GM20000 (cell line): ENCODE measurements at regions not wholly inside any gene's neighbourhood (a gene's known extent, or its start where the extent isn't known, plus 50 kb on each side); places are given as distances from the start of the nearest gene placed in this dataset.
A peak's percentile ranks its signal among the peaks of the same experiment; 100 is the strongest.
"Not testable (repeated sequence)": the region's sequence is repeated elsewhere in the genome, so short reads cannot be mapped to it uniquely, and the experiment has no call there.

Experiments
- DNase-seq: peaks from one replicate; pipeline ENCODE4 v3.0.0; 2012; ENCODE audit warnings: low spot score
- TF ChIP-seq, protein P1 (sequence below): IDR thresholded peaks from 2 replicates; pipeline ENCODE4 v1.5.1; 2012; ENCODE audit warnings: mild to moderate bottlenecking, control low read depth; ENCODE audit errors: extremely low read depth, missing control alignments

DNA sequence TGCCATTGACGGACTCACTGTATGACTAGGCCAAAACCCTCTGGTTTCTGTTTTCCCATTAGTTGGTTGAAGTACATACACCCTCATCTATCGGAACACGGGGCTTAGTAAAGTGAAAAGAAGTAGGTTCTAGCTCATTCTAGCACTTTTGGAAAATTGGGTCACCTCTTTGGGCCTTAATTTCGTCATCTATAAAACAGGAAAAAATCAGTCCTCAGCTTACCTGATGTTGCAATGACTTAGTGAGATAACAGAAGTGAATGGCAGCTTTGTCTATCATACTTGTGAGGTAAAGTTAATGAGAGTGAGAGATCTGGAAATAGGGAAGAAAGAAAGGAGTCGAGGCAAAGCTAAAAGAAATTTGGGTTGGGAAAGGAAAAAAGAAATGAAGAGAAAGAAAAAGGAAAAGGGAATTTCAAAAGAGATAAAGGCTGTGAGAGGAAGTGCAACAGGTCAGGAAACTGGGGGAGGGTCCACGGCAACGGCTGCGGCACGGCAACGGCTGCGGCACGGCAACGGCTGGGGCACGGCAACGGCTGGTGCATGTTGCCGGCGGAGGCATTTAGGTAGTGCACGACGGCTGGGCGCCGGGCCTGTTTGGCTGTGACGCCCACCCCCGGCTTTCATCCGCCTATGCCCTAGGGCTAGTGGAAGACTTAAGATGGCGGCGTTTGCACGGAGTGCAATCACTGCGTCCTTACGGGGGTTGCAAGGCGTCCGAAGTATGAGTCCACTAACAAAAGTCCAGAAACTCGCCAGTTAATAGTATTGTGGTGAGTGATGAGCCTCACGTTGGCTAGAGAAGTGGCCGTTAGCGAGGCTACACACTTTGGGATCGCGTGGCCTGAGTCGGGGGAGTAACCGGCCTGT lies 91.4 kb upstream of the XIST start:
- DNase-seq: peak; percentile 73
- TF ChIP-seq, protein P1, sequence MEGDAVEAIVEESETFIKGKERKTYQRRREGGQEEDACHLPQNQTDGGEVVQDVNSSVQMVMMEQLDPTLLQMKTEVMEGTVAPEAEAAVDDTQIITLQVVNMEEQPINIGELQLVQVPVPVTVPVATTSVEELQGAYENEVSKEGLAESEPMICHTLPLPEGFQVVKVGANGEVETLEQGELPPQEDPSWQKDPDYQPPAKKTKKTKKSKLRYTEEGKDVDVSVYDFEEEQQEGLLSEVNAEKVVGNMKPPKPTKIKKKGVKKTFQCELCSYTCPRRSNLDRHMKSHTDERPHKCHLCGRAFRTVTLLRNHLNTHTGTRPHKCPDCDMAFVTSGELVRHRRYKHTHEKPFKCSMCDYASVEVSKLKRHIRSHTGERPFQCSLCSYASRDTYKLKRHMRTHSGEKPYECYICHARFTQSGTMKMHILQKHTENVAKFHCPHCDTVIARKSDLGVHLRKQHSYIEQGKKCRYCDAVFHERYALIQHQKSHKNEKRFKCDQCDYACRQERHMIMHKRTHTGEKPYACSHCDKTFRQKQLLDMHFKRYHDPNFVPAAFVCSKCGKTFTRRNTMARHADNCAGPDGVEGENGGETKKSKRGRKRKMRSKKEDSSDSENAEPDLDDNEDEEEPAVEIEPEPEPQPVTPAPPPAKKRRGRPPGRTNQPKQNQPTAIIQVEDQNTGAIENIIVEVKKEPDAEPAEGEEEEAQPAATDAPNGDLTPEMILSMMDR: no peak

DNA sequence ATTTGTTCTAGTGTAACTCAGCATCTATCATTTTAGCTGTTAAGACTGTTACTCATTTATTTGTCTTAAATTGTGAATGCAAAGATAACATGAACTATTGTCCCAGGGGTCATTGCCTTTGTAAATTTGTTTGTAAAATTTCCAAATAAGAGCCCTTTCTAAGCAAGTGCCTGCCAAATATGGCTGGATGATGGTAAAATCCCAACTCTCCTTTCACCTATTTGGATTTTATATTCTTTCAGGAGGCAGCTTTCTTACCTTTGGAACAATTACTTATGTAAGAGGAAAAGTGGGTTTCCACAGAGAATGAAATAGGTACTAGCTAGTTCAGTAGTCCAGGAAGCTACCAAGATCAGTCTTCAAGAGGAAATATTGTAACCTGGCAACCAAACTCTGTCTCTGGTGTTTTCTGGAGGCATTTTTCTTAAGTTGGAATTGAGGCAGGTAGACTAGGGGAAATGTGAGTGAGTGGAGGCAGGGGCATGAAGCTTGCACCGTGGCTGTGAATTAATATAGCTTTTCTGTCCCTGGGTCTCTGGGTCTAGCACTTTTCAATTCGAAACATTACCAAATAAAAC lies 88.5 kb upstream of the XIST start:
- no peak for DNase-seq
- TF ChIP-seq, protein P1: no peak

DNA sequence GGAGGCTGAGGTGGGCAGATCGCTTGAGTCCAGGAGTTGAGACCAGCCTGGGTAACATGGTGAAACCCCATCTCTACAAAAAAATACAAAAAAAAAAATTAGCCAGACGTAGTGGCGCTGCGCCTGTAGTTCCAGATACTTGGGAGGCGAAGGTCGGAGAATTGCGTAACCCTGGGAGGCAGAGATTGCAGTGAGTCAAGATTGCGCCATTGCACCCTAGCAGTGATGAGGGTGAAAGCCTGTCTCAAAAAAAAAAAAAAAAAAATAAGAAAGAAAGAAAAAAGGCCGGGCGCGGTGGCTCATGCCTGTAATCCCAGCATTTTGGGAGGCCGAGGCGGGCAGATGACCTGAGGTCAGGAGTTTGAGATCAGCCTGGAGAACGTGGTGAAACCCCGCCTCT lies 85.3 kb upstream of the XIST start:
- not testable (repeated sequence) for DNase-seq

DNA sequence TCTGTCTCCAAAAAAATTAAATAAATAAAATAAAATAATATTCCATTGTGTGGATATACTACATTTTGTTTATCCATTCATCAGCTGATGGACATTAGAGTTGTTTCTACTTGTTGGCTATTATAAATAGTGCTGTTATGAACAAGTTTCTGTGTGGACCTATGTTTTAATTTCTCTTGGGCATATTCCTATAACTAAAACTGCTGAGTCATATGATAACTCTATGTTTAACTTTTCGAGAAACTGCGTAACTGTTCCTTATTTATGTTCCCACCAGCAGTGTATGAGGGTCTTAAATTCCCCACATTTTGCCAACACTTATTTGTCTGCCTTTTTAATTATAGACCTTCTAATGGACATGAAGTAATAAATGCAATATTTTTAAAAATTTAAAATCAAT lies 80.0 kb upstream of the XIST start:
- TF ChIP-seq, protein P1: no peak
- no peak for DNase-seq

DNA sequence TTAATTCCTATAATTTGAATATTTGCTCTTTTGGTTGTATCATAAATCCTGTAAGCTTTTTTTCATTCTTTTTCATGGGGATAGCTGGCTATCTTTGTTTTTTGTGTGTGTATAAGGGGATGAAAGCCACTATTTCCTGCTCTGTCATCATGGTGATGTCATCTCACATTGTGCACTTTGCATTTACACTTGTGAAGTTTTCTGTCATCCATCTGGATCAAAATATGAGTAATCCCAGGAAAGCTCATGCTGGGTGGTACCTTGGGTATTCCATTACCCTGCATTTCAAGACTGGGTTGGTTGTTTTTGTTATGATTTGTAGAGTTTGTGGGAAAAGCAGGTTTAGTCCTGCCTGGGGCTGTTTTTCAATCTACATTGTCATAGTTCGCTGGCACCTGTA lies 77.8 kb upstream of the XIST start:
- TF ChIP-seq, protein P1: no peak
- DNase-seq: no peak

DNA sequence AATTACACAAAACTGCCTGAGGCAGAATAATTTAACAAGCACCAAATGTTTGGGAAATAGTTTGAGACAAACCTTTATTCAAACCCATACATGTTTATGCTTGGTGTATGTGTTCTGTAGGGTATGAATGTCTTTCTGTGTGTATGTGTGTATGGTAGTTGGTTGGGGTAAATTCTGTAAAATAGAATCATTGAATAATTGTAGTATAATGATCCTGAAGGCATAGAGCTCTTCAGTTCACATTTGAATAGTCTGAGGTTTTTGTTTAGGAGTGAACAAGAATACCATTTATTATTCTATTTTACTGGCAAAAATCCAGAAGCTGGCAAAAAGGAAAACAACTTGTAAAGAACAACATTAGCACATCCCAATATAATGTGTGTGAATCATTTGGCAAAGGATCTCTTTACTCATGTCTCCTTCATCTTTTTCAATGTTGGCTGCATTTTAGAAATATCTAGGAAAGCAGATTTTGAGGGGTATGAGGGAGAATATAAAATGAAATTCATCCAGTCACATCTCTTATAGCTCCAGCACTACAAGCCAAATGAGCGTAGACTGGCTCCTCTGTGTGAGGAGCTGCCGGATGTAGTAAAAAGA lies 70.4 kb upstream of the XIST start:
- TF ChIP-seq, protein P1: no peak
- DNase-seq: no peak

DNA sequence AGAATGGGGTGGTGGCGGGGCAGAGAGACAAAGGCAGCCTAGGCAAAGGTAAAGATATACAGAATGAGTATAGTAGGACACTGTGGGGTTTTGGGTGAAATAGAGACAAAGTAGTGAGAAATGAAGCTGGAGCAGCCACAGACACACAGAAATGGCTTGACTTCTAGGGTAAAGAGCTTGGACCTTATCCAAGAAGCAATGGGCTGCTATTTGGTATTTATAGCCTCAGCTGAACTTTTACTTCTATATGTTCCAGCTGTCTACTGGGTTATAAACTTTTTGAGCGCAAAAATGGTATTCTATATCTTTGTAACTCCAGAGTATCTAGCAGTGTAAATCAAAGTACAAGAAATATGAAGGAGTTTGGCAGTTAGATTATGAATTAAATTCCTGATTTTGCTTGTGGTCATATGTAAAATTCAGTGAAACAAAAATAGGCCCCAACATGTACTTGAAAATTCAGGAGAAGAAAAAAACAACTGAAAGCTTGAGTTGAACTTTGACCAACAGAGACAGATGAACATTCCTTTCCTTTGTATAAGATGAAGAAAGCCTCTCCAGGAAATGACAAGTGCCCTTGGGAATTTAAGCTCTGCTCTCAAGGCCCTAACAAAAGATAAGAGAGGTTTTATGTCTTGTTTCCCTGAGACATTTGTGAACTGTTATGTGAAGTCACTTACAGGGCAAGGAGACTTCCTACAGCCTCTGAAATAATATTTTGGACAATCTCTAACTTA lies 64.6 kb upstream of the XIST start:
- no peak for DNase-seq
- TF ChIP-seq, protein P1: no peak
